Spleen (tissue), 7 donors: ENCODE measurements at regions not wholly inside any gene's neighbourhood (a gene's known extent, or its start where the extent isn't known, plus 50 kb on each side); places are given as distances from the start of the nearest gene placed in this dataset.

Source experiments
- CTCF ChIP-seq, 11 experiments: fragments of 200-600 bp in 7 of 11; fragments of 450-650 bp in 4 of 11; sonication (generic) in 4 of 11; IDR thresholded peaks in 8 of 11; conservative IDR thresholded peaks in 3 of 11; 1 replicate in 7 of 11; 2 replicates in 4 of 11; pipeline versions ENCODE4 v1.4.0 to v1.8.0; 2016 to 2021; ENCODE audit warnings: antibody characterized with exemption in 11 of 11, inconsistent platforms in 4 of 11, mild to moderate bottlenecking in 1 of 11
- POLR2A ChIP-seq, 3 donors: fragments of 450-650 bp; IDR thresholded peaks; one replicate each; pipeline ENCODE4 v1.5.1; 2017; ENCODE audit warnings: antibody characterized with exemption in 3 of 3, mild to moderate bottlenecking in 1 of 3
- POLR2AphosphoS5 ChIP-seq, 3 donors: sonication (generic); formaldehyde crosslinking; IDR thresholded peaks; one replicate each; pipeline ENCODE4 v1.5.1; 2017; ENCODE audit warnings: antibody characterized with exemption in 3 of 3
- donor health status: DM: no; HTN: no; CAD: no; lungs with moderate emphysema.
- donor health status: DM: no; HTN: no; CAD: no.
- donor health status: DM: no; HTN: no; CAD: no.

GRCh38 chr13:65855242-65855805, 1374.8 kb downstream of the PCDH9 start:
- no peak for TF ChIP-seq CTCF (IDR thresholded peaks at IDR 0.05 in 8 of 11, conservative IDR thresholded peaks at IDR 0.05 in 3 of 11)
- no peak for TF ChIP-seq POLR2AphosphoS5 (IDR thresholded peaks at IDR 0.05)
- TF ChIP-seq POLR2A (IDR thresholded peaks at IDR 0.05): no peak
